ENCODE measurements at regions not wholly inside any gene's neighbourhood (a gene's known extent, or its start where the extent isn't known, plus 50 kb on each side); places are given as distances from the start of the nearest gene placed in this dataset.

- TF ChIP-seq CTCF (IDR thresholded peaks at IDR 0.05; ENCODE audit: insufficient read depth, low read depth, low read length), result peak; percentile 85
- no peak for TF ChIP-seq EZH2 (IDR thresholded peaks at IDR 0.05; ENCODE audit: insufficient read depth, low read length)
Measured at GRCh38 chr16:75789237-75789636, 62.9 kb upstream of the CPHXL start.

Measured in astrocyte (in vitro differentiated cells and primary cell).